DND-41 (cell line): ENCODE measurements at regions not wholly inside any gene's neighbourhood (a gene's known extent, or its start where the extent isn't known, plus 50 kb on each side); places are given as distances from the start of the nearest gene placed in this dataset.
"Not testable (repeated sequence)": the region's sequence is repeated elsewhere in the genome, so short reads cannot be mapped to it uniquely, and the experiment has no call there.

Experiments
- CTCF ChIP-seq: IDR thresholded peaks from 2 replicates; pipeline ENCODE4 v1.5.1; 2012; ENCODE audit warnings: borderline replicate concordance, low read length, moderate library complexity, mild to moderate bottlenecking; ENCODE audit not compliant: poor library complexity, severe bottlenecking; ENCODE audit errors: extremely low read depth
- EZH2 ChIP-seq: IDR thresholded peaks from 3 replicates; pipeline ENCODE4 v1.6.1; 2012; ENCODE audit warnings: borderline replicate concordance, low read depth, mild to moderate bottlenecking, moderate library complexity, low read length, inconsistent platforms; ENCODE audit not compliant: severe bottlenecking

GRCh38 chr6:12492929-12493328 lies 202.8 kb downstream of the EDN1 start:
- not testable (repeated sequence) for TF ChIP-seq CTCF, EZH2
